GM12892 (cell line): ENCODE measurements at regions not wholly inside any gene's neighbourhood (a gene's known extent, or its start where the extent isn't known, plus 50 kb on each side); places are given as distances from the start of the nearest gene placed in this dataset.

Experiments used
- POLR2A ChIP-seq: IDR thresholded peaks from 2 replicates; pipeline ENCODE4 v1.6.1; 2011; ENCODE audit warnings: low read depth, low read length, control low read depth
- POLR2AphosphoS5 ChIP-seq: IDR thresholded peaks from 2 replicates; pipeline ENCODE4 v1.6.1; 2011; ENCODE audit warnings: low read depth, low read length, control low read depth

- TF ChIP-seq POLR2AphosphoS5 (no peak), POLR2A (no peak)
Measured at GRCh38 chr6:169975286-169975685, 223.9 kb downstream of the ERMARD start.
